Thyroid gland (tissue), 4 donors: ENCODE measurements at regions not wholly inside any gene's neighbourhood (a gene's known extent, or its start where the extent isn't known, plus 50 kb on each side); places are given as distances from the start of the nearest gene placed in this dataset.

Experiments used
- DNase-seq, 2 donors: peaks; one replicate each; pipeline ENCODE4 v3.0.0-alpha.2; 2019
- H3K27ac ChIP-seq, 3 donors: fragments of 200-600 bp; sonication (generic); 1 replicate in 2 of 3; 2 replicates in 1 of 3; pipeline ENCODE4 v1.5.1; 2016 to 2019; ENCODE audit warnings: mild to moderate bottlenecking in 1 of 3, moderate library complexity in 1 of 3
- H3K27me3 ChIP-seq: fragments of 200-600 bp; sonication (generic); one replicate; pipeline ENCODE4 v1.5.1; 2019
- H3K36me3 ChIP-seq, 2 donors: fragments of 200-600 bp; sonication (generic); one replicate each; pipeline ENCODE4 v1.5.1; 2016 to 2019
- H3K4me1 ChIP-seq, 2 donors: fragments of 200-600 bp; sonication (generic); one replicate each; pipeline ENCODE4 v1.5.1; 2017 to 2019
- H3K4me3 ChIP-seq, 3 donors: fragments of 200-600 bp; sonication (generic); replicated peaks in 1 of 3; 1 replicate in 2 of 3; 2 replicates in 1 of 3; pipeline ENCODE4 v1.5.1; 2016; ENCODE audit warnings: mild to moderate bottlenecking in 1 of 3
- H3K9me3 ChIP-seq: fragments of 200-600 bp; sonication (generic); one replicate; pipeline ENCODE4 v1.5.1; 2017
- POLR2A ChIP-seq, 2 donors: fragments of 450-650 bp; IDR thresholded peaks; one replicate each; pipeline ENCODE4 v1.6.1; 2017; ENCODE audit warnings: antibody characterized with exemption in 2 of 2, mild to moderate bottlenecking in 2 of 2, moderate library complexity in 1 of 2
- WGBS, 2 donors: methylation state at CpG; one replicate each; pipeline ENCODE4 v1.1.5; 2017; 5-methylcytosine and 5-hydroxymethylcytosine counted together
- intact Hi-C: fragments of 100-400 bp; cut with DNase I; formaldehyde crosslinking; loops from one replicate; pipeline ENCODE4 v1.15.1; 2023
- TF ChIP-seq, protein P1 (sequence below), 6 experiments: fragments of 200-600 bp in 3 of 6; fragments of 450-650 bp in 3 of 6; sonication (generic) in 3 of 6; IDR thresholded peaks; one replicate each; pipeline ENCODE4 v1.5.1; 2016 to 2019; ENCODE audit warnings: antibody characterized with exemption in 6 of 6, mild to moderate bottlenecking in 2 of 6, inconsistent platforms in 1 of 6, moderate library complexity in 1 of 6

DNA sequence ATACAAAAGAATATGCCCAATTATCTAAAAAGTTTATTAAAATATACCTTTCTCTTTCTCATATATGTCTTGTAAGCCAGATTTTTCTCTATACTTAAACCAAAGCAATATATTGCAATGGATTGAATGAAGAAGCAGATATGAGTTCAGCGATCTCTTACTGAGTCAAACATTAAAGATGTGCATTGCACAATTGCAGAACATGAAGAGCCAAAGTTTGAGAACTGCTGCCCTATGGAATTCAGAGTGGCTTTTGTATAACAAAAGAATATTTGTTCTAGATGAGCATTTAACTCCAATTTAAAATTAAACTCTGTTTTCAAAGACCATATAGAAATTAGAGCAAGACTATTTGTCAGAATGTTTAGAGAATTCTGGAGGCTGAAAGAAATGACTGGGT, 519.0 kb upstream of the DAB2 start:
- no peak for DNase-seq
- H3K4me3 ChIP-seq: no peak overlapping the region
- TF ChIP-seq POLR2A (IDR thresholded peaks at IDR 0.05): no peak
- TF ChIP-seq, protein P1, sequence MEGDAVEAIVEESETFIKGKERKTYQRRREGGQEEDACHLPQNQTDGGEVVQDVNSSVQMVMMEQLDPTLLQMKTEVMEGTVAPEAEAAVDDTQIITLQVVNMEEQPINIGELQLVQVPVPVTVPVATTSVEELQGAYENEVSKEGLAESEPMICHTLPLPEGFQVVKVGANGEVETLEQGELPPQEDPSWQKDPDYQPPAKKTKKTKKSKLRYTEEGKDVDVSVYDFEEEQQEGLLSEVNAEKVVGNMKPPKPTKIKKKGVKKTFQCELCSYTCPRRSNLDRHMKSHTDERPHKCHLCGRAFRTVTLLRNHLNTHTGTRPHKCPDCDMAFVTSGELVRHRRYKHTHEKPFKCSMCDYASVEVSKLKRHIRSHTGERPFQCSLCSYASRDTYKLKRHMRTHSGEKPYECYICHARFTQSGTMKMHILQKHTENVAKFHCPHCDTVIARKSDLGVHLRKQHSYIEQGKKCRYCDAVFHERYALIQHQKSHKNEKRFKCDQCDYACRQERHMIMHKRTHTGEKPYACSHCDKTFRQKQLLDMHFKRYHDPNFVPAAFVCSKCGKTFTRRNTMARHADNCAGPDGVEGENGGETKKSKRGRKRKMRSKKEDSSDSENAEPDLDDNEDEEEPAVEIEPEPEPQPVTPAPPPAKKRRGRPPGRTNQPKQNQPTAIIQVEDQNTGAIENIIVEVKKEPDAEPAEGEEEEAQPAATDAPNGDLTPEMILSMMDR (IDR thresholded peaks at IDR 0.05): no peak
- no peaks in the 10 kb centered on the region for H3K9me3 ChIP-seq
- no peaks in the 10 kb centered on the region for H3K36me3 ChIP-seq
- WGBS, 2 donors: 94 to 98% methylated on average over 1 of the region's 1 CpG
- intact Hi-C loops: no loop called here
- no peaks in the 10 kb centered on the region for H3K27me3 ChIP-seq
- no peak overlapping the region for H3K27ac ChIP-seq
- no peaks in the 10 kb centered on the region for H3K4me1 ChIP-seq

DNA sequence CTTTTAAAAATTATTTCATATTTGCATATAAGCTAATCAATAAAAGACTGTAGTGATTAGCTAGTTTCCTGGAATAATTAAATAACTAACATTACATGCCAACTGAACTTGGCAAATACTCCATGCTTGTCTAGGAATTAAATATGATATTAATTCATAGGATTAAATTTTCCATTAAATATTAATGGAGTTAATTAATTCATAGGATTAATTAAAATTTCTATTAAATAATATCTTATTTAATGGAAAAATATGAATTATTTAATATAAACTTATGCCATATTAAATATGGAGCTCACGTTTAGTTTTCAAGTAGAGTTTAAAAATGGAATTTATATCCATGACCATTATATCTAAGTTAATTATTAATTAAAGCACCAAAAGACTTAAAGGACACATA, 517.8 kb upstream of the DAB2 start:
- Histone ChIP-seq H3K27me3 (no peaks in the 10 kb centered on the region), H3K27ac (no peak overlapping the region), H3K4me3 (no peak overlapping the region), H3K4me1 (no peaks in the 10 kb centered on the region), H3K36me3 (no peaks in the 10 kb centered on the region), H3K9me3 (no peaks in the 10 kb centered on the region)
- 85 to 91% methylated on average over 1 of the region's 1 CpG for WGBS, 2 donors
- intact Hi-C loops: no loop called here
- no peak for DNase-seq
- TF ChIP-seq POLR2A (IDR thresholded peaks at IDR 0.05): no peak
- TF ChIP-seq, protein P1 (IDR thresholded peaks at IDR 0.05): no peak

DNA sequence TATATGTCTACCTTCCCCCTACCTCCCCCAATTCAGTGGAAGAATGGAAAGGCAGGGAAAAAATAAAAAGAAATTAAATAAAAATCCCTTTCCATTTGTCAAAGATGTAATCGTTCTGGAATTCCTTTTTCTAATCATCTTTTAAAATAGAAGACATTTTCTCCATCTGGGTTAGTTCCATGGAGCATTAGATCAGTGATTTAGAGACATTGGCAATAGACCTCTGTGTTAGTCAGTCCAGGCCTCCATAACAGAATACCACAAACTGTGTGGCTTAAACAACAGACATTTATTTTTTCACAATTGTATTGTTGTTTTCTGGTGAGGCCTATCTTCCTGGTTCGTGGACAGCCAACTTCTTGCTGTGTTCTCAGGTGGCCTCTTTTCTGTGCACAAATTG, 516.6 kb upstream of the DAB2 start:
- Histone ChIP-seq H3K4me3 (no peak overlapping the region), H3K4me1 (no peaks in the 10 kb centered on the region), H3K27ac (no peak overlapping the region), H3K9me3 (no peaks in the 10 kb centered on the region), H3K36me3 (no peaks in the 10 kb centered on the region), H3K27me3 (no peaks in the 10 kb centered on the region)
- DNase-seq: no peak
- TF ChIP-seq POLR2A (IDR thresholded peaks at IDR 0.05): no peak
- TF ChIP-seq, protein P1 (IDR thresholded peaks at IDR 0.05): no peak
- 74 to 84% methylated on average over 2 of the region's 2 CpGs for WGBS, 2 donors
- intact Hi-C loops: no loop called here

DNA sequence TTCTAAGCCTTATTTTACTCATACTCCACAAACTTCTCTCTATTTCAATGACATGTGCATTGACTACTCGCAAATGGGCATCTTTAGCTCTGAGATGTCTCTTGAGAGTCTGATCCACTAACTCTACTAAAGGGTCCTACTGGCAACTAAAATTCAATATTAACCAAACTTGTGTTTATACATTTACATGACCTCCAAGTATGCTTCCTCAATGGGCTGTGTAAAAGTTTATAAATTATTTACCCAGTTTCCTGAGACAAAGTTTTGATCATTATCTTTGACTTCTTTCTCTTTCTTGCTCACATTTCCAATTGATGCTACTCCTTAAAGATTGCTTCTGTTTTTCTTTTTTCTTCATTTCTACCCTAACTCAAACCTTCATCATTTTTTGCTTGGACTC, 510.1 kb upstream of the DAB2 start:
- no peaks in the 10 kb centered on the region for H3K36me3 ChIP-seq

DNA sequence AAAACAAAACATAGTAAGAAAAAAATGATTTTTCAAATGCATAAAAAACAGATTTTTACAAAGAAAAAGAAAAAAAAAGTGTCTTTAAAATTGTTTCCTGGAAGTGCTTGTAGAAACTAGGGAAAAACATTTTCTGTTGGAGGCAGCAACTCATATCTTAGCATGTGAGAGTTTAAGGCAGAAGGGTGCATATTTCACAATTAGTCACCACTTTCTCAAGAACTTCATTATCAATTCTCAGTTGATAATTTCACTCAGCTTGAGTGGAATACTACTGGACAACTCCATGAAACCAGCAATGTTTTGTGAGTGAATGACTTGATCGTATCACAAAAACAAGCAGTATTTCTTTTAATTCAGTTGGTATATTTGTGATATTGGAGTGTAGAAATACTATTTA, 508.3 kb upstream of the DAB2 start:
- H3K4me1 ChIP-seq: no peaks in the 10 kb centered on the region
- H3K9me3 ChIP-seq: no peaks in the 10 kb centered on the region

More for the DNA sequence above, 510.1 kb upstream of the DAB2 start:
- Histone ChIP-seq H3K27ac (no peak overlapping the region), H3K9me3 (no peaks in the 10 kb centered on the region), H3K27me3 (no peaks in the 10 kb centered on the region), H3K4me1 (no peaks in the 10 kb centered on the region), H3K4me3 (no peak overlapping the region)
- TF ChIP-seq, protein P1 (IDR thresholded peaks at IDR 0.05): no peak
- no peak for TF ChIP-seq POLR2A (IDR thresholded peaks at IDR 0.05)
- no peak for DNase-seq
- WGBS, 2 donors: 93 to 95% methylated on average over 1 of the region's 1 CpG
- intact Hi-C loops: no loop called here

More for the DNA sequence above, 508.3 kb upstream of the DAB2 start:
- intact Hi-C loops: no loop called here
- WGBS, 2 donors: 90 to 95% methylated on average over 1 of the region's 1 CpG
- H3K27ac ChIP-seq: no peak overlapping the region
- no peak for DNase-seq
- H3K27me3 ChIP-seq: no peaks in the 10 kb centered on the region
- no peaks in the 10 kb centered on the region for H3K36me3 ChIP-seq
- no peak overlapping the region for H3K4me3 ChIP-seq
- no peak for TF ChIP-seq POLR2A (IDR thresholded peaks at IDR 0.05)
- TF ChIP-seq, protein P1 (IDR thresholded peaks at IDR 0.05): no peak
